ENCODE measurements at regions not wholly inside any gene's neighbourhood (a gene's known extent, or its start where the extent isn't known, plus 50 kb on each side); places are given as distances from the start of the nearest gene placed in this dataset.

DNA sequence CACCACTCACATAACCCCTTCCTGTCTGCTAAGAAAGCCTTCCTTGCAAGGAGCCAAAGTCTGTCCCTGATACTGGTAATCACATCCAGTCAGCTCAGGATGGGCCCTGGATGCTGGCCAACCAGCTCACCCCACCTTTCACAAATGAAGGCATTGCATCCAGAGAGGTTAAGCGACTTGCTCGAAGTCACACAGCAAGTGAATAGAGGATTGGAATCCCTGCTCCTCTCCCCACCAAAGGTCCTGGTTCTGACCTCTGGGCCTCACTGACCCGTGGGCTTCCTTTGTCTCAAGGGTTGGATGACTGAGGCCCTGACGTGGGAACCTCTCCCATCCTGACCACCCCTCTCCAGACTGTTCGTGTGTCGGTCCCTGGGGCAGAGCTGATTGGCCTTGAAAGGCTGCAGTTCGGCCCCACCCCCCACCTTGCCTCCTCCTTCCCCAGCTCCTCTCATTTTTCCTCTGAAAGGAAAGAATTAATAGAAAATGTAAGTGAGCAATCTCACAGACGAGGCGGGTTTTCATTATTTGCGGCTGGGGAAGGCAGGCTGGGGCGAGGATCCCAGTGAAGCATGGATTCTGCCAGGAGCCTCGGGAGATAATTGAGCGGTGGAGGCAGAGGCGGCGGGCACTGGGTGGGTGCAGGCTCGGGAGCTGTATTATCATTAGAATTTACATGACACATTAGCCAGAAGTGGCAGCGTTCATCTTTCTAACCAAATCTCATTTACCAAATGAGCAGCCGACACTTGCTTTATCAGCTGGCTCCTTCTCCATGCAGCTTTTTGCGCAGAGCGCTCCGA is 101.5 kb upstream of the CSF3R start:
- no peak for DNase-seq (ENCODE audit: low read depth in 1 of 2, low spot score in 1 of 2)

GRCh38 chr1:36583080-36583479 is 100.4 kb upstream of the CSF3R start:
- DNase-seq (ENCODE audit: low read depth in 1 of 2, low spot score in 1 of 2): no peak

- no peak for DNase-seq (ENCODE audit: low read depth in 1 of 2, low spot score in 1 of 2)
These were observed 99.5 kb upstream of the CSF3R start for GRCh38 chr1:36582066-36582755.

DNA sequence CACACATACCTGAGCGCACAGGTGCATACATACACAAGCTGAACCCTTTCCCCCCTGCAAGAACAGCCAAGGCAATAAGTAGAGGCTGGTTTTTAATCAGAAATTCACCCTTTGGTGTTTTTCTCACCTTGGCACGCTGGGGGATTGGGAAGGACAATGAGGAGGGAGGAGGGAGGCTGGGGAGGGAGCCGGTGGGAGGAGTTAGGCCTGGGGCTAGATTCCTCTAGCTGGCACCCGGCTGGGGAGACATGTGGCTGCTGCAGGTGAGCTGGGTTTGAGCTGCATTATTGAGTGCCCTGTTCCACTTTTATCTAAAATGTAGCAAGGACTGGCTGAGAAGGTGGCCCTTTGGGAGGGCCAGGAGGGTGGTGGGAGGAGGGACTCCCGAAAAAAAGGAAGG is 97.8 kb upstream of the CSF3R start:
- no peak for DNase-seq (ENCODE audit: low read depth in 1 of 2, low spot score in 1 of 2)

GRCh38 chr1:36579039-36579438 is 96.3 kb upstream of the CSF3R start:
- no peak for DNase-seq (ENCODE audit: low read depth in 1 of 2, low spot score in 1 of 2)

- DNase-seq (ENCODE audit: low read depth in 1 of 2, low spot score in 1 of 2): no peak
These were observed 93.9 kb upstream of the CSF3R start for GRCh38 chr1:36576551-36577110.

DNA sequence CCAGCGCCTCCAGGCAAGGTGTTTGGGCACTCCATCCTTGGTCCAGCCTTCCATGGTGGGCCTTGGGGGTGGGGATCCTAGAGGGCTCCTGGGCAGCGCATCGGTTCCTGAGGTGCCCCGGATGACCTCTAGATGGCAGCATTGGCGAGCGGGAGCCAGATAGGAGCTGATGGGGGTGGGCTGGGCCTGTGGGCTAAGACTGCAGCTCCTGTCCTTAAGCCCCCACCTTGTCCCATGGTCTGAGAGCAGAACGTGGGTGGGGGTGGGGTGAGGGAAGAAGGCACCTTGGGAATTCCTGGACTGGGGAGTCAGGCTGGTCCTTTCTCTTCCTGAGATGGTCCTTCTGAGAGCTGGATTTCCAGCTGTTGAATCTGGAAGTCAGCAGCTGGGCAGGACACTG is 93.4 kb upstream of the CSF3R start:
- peak; percentile 7 to 12 for DNase-seq (ENCODE audit: low read depth in 1 of 2, low spot score in 1 of 2)

DNA sequence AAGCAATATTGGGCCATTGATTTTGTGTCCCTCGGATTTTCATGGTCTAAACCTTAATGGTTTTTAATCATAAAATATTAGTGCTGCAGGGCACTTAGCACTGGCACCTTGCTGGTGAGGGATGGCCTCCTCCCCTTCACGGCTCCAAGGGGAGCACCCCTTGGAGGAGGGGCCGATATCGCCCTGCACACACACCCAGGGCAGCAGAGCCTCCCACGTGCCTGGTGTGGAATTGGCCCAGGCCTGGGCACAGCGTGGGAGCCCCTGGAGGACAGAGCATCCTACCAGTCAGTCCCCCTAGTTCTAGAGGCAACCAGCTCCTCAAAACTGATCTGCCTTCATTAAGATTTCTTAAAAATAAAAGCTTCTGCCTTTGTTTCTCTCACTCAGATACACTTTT is 90.7 kb upstream of the CSF3R start:
- DNase-seq (ENCODE audit: low read depth in 1 of 2, low spot score in 1 of 2): no peak

- no peak for DNase-seq (ENCODE audit: low read depth in 1 of 2, low spot score in 1 of 2)
These were observed 90.2 kb upstream of the CSF3R start for GRCh38 chr1:36572906-36573305.

- no peak for DNase-seq (ENCODE audit: low read depth in 1 of 2, low spot score in 1 of 2)
These were observed 89.5 kb upstream of the CSF3R start for GRCh38 chr1:36572142-36572715.

GRCh38 chr1:36571106-36571505 is 88.4 kb upstream of the CSF3R start:
- no peak for DNase-seq (ENCODE audit: low read depth in 1 of 2, low spot score in 1 of 2)

DNA sequence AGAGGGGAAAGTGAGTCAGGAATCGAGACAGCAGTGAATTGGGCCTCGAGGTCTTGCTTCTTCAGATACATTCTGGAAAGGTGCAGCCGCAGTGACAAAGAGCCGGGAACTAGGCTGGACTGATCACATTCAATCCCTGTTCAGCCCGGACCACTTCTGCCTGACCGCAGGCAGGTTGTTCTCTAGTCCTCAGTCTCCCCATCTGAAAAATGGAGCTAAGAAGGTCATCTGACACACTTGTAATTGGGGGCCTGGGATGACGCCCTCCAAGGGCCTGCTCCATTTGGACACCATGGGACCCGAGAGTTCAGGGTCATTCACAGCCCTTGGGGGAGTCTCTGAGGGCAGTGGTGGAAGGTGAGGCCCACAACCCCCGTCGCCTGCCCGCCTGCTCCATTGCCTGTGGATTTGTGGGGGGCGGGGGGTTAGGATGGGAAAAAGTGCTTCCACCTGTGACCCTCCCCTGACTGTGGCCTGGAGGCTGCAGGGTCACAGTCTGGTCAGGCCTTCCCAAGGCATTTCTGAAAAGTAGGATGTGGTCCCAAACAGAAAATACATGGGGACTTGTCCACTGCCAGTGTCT is 87.9 kb upstream of the CSF3R start:
- DNase-seq (ENCODE audit: low read depth in 1 of 2, low spot score in 1 of 2): no peak

DNA sequence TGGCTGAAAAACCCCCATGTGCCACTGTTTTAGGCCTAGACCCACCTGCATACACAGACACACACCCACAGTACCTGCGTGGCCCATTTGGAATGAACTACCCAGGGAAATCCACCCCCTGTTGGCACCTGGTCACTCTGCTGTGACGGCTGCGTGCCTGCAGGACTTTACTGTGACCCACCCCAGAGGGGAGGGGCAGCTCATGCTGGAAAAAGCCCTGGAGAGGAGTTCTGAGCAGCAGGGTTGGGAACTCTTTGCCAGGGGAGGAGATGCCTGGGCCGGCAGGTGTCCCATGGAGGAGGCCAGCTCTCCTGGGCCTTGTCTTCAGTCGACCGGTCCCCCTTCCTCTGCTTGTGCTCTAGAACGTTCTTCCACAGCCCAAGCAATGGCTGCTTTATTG is 87.3 kb upstream of the CSF3R start:
- DNase-seq (ENCODE audit: low read depth in 1 of 2, low spot score in 1 of 2): no peak

GRCh38 chr1:36567601-36568341 is 85.1 kb upstream of the CSF3R start:
- no peak for DNase-seq (ENCODE audit: low read depth in 1 of 2, low spot score in 1 of 2)

DNA sequence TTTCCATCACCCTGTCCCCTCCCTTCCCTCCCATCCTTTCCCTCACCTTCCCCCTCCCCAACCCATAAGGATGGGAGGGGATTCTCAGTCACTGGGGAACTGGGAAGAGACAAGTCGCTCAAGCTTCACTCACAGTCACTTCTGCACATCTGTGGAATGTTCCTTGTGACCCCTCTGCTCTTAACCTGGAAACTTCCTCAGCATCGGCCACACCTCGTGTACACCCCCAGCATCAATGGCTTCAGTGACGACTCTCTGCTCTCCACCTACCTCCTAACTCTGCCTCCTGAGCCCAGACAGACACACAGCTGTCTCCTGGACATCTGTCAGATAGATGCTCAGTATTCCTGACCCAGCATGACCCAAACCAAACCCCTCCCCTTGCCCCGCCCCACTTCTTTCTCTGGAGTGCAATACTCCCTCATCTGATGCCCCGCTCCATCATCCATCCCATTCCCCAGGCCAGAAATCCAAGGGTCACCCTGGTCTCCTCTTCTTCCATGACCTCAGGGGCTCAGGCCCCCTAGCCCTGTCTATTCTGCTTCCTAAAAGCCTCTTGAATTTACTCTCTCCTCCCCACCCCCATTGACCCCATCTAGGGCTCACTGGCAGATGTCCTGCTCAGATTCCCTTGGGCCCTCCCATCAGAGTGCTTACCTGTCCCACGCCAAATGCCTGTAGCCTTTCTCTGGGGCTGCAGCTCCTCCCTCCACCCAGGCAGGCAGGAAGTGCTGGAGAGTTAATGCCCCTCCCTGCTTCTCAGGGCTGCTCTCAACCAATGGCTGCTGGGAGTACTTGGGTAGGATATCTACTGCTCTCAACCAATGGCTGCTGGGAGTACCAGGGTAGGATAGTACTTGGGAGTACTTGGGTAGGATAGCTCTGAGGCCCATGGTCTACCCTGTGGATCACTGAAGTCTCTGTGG is 83.1 kb upstream of the CSF3R start:
- no peak for DNase-seq (ENCODE audit: low read depth in 1 of 2, low spot score in 1 of 2)

GRCh38 chr1:36562181-36562685 is 79.5 kb upstream of the CSF3R start:
- DNase-seq (ENCODE audit: low read depth in 1 of 2, low spot score in 1 of 2): no peak

GRCh38 chr1:36561361-36561724 is 78.6 kb upstream of the CSF3R start:
- DNase-seq (ENCODE audit: low read depth in 1 of 2, low spot score in 1 of 2): no peak

- no peak for DNase-seq (ENCODE audit: low read depth in 1 of 2, low spot score in 1 of 2)
These were observed 78.1 kb upstream of the CSF3R start for GRCh38 chr1:36560621-36561360.

- DNase-seq (ENCODE audit: low read depth in 1 of 2, low spot score in 1 of 2): no peak
These were observed 77.5 kb upstream of the CSF3R start for GRCh38 chr1:36560177-36560576.

All from activated T-helper 1 cell treated with anti-CD3 and anti-CD28 coated beads, Interleukin-2, amount 50 U/mL, for 16 hours (primary cell).